ENCODE measurements at regions not wholly inside any gene's neighbourhood (a gene's known extent, or its start where the extent isn't known, plus 50 kb on each side); places are given as distances from the start of the nearest gene placed in this dataset.

DNA sequence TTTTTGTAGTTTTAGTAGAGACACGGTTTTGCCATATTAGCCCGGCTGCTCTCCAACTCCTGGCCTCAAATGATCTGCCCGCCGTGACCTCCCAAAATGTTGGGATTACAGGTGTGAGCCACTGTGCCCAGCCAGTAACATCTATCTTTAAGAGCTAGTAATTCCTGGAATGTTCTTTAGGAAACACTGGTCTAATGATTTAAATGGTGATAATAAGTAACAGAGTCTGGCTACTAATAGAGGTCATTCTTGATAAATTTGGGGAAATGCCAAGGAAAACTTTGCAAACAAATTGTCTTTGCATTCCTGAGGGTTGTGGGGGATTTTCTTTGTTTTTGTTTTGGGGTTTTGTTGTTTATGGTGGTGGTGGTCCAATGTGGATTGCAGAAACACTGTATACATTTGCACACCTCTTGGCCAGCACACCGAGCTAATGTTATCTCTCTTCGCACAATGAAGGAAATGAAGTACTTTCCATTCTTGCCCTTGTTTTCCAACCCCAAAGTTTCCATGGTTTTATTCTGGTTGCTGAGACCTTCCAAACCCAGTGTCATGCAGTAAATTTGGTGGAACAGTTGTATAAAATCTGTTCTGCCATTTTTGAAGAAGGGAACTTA lies 51.3 kb upstream of the WIPF3 start:
- TF ChIP-seq, protein P1, sequence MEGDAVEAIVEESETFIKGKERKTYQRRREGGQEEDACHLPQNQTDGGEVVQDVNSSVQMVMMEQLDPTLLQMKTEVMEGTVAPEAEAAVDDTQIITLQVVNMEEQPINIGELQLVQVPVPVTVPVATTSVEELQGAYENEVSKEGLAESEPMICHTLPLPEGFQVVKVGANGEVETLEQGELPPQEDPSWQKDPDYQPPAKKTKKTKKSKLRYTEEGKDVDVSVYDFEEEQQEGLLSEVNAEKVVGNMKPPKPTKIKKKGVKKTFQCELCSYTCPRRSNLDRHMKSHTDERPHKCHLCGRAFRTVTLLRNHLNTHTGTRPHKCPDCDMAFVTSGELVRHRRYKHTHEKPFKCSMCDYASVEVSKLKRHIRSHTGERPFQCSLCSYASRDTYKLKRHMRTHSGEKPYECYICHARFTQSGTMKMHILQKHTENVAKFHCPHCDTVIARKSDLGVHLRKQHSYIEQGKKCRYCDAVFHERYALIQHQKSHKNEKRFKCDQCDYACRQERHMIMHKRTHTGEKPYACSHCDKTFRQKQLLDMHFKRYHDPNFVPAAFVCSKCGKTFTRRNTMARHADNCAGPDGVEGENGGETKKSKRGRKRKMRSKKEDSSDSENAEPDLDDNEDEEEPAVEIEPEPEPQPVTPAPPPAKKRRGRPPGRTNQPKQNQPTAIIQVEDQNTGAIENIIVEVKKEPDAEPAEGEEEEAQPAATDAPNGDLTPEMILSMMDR (IDR thresholded peaks at IDR 0.05; ENCODE audit: control insufficient read depth, insufficient read depth, low read depth, low read length, missing control alignments) = no peak
- H3K4me3 ChIP-seq (ENCODE audit: control insufficient read depth, low read depth, low read length) = no peak overlapping the region
- no peak for DNase-seq (ENCODE audit: low read depth)

Data from AG09309 (cell line).